Prostate gland (tissue), 2 donors: ENCODE measurements at regions not wholly inside any gene's neighbourhood (a gene's known extent, or its start where the extent isn't known, plus 50 kb on each side); places are given as distances from the start of the nearest gene placed in this dataset.
"Not testable (repeated sequence)": the region's sequence is repeated elsewhere in the genome, so short reads cannot be mapped to it uniquely, and the experiment has no call there.

Experiments
- CTCF ChIP-seq, 4 experiments: fragments of 200-600 bp in 2 of 4; fragments of 450-650 bp in 2 of 4; sonication (generic) in 2 of 4; IDR thresholded peaks; 1 replicate in 3 of 4; 2 replicates in 1 of 4; pipeline ENCODE4 v1.5.1; 2016 to 2019; ENCODE audit warnings: antibody characterized with exemption in 4 of 4, mild to moderate bottlenecking in 2 of 4, moderate library complexity in 2 of 4
- POLR2A ChIP-seq: fragments of 450-650 bp; IDR thresholded peaks from one replicate; pipeline ENCODE4 v1.6.1; 2016; ENCODE audit warnings: antibody characterized with exemption, mild to moderate bottlenecking
- POLR2AphosphoS5 ChIP-seq: sonication (generic); formaldehyde crosslinking; IDR thresholded peaks from one replicate; pipeline ENCODE4 v1.6.1; 2017; ENCODE audit warnings: antibody characterized with exemption

GRCh38 chr3:112755046-112755445 lies 91.6 kb downstream of the CD200R1L start:
- not testable (repeated sequence) for TF ChIP-seq POLR2A; CTCF (IDR thresholded peaks at IDR 0.05); POLR2AphosphoS5
